ENCODE measurements at regions not wholly inside any gene's neighbourhood (a gene's known extent, or its start where the extent isn't known, plus 50 kb on each side); places are given as distances from the start of the nearest gene placed in this dataset.
"Not testable (repeated sequence)": the region's sequence is repeated elsewhere in the genome, so short reads cannot be mapped to it uniquely, and the experiment has no call there.

DNA sequence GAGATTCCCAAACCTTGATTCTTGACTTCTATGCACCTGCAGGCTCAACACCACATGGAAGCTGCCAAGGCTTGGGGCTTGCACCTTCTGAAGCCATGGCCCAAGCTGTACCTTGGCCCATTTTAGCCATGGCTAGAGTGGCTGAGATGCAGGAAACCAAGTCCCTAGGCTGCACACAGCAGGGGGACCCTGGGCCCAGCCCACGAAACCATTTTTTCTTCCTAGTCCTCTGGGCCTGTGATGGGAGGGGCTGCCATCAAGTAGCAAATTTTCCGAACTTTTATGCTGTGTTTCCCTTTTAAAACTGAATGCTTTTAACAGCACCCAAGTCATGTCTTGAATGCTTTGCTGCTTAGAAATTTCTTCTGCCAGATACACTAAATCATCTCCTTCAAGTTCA, 253.9 kb upstream of the RPS23 start:
- not testable (repeated sequence) for DNase-seq

DNA sequence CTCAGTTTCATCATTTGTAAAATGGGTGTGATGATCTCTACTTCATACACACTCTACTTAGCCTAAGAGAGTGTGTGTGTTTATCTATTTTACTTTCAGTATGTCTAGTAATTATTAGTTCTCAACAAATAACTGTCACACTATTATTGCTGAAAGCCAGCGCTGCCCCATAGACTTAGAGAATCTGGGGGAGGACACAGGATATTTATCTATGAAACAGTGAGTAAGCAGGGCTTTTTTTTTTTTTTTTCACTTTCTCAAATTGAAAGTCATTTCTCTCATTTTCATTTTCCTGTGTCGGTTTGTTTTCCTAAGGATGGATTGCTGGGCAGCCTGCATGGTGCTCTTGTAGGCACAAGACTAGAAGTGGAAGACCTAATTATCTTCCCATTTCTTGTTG, 248.4 kb upstream of the RPS23 start:
- no peak for DNase-seq

DNA sequence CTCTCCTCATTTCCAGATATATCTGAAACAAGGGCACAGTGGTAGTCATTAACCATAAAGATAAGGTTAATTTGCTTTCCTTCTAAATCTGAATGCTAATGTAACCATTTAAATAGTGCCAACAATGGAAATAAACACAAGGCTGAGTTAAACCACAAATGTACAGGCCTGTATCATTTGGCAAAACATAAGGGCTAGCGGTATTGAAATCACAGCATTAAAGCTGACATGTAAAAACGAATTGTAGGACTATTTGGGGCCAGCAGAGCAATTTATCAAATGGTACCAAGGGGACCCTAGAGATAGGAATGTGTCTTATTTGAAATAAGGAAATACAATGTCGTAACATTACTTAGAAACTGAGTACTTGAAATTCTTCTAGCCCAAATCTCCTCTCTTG, 247.5 kb upstream of the RPS23 start:
- no peak for DNase-seq

GRCh38 chr5:82523633-82524032, 245.5 kb upstream of the RPS23 start:
- DNase-seq, result no peak

DNA sequence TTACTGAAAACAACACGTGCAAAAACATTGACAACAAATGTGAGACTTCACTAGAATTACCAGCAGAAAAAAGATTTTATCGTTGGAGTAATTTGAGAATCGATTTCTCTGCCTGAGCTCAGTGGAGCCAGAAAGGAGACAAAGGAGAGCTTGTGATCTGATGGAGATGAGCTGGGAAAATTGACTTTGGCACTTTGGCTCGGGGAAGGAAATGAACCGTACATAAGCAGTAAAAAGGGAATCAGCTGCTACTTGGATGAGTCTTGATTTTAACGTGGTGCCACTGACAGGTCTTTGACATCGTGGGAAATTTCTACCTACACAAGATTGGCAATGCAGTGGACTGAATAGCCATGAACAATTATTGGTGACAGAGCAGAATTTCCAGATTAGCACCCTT, 244.7 kb upstream of the RPS23 start:
- peak; percentile 20 for DNase-seq

DNA sequence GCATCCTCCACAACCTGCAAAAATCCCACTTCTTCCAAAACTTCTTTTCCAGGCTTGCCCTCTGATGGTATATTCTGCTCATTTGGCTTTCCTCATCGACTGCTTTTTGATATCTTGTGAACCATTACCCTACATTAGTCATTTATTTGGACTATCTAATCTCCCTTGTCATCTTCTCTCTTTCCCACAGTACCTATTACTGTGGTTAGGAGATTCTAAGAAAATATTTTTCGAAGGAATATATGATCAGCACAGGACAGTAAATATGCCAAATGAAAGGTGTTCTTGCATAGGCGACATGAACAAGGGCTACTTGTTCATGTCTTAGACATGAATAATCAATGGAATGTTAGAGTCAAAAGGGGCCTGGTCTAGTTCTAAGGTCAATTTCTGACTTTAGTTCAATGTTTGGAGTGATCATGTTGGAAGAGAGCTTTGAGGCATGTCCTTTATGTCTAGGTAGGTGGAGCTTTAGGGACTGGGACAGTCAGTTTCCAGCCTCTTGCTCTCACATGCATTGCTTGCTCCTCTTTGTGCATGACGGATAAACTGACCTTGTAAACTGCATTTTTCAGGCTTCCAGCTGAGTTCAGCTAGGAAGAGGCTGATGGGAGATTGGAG, 243.4 kb upstream of the RPS23 start:
- DNase-seq, result no peak

DNA sequence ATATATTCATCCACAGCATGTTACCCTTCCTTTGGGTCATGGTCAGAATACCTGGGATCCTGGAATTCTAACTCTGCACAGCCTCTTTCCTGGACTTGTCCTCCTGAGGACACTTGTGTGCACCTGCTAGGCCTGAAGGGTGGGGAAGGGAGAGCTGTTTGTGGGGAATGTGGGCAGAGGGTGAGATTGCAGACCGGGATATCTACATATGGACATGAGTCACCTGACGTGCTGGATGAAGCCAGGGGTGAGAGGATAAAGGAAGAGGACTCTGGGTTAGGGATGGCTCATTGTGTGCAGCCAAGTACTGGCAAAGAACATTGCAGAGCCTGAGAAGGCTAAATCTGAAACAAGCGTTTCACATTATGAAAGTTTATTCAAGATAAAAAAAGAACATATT, 241.4 kb upstream of the RPS23 start:
- no peak for DNase-seq

- DNase-seq, result no peak
Measured at GRCh38 chr5:82517544-82518075, 239.5 kb upstream of the RPS23 start.

- no peak for DNase-seq
Measured at GRCh38 chr5:82513738-82514137, 235.6 kb upstream of the RPS23 start.

DNA sequence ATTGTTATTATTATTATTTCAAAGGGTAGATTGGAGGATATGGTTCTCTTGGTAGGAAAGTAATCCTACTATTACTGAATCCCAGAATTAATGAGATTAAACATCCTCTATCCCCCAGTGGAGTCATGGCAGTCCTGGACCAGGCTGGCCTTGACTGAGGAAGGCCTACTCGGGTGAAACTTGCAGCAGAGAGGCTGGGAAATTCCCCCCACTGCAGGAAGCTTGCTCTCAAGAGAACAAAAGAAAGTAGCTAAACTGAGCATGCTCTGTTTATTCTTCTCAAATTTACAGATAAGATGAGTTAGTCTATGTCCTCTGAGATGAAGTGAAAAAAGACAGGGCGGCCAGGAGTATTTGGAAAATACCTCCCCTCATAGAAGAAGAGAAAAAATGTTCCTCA, 233.9 kb upstream of the RPS23 start:
- DNase-seq, result no peak

DNA sequence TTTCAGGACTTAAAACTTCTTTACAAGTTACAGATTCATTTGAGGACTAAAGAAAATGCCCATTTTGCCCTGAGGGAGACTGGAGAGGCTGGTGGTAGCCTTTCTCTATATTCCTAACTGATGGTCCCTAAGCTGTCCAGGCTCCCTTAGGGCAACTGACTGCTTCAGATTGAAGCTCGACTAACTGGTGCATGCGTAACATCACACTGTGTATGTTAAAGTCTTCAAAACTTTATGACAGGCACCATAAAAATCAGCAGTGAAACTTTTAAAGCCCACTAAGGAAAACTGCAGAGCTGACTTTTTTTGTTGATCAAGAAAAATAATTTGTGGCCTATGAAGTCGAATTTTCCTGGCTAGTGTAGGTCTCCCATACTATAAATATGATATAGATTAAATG, 233.0 kb upstream of the RPS23 start:
- DNase-seq, result no peak

GRCh38 chr5:82509762-82510161, 231.6 kb upstream of the RPS23 start:
- DNase-seq, result no peak

DNA sequence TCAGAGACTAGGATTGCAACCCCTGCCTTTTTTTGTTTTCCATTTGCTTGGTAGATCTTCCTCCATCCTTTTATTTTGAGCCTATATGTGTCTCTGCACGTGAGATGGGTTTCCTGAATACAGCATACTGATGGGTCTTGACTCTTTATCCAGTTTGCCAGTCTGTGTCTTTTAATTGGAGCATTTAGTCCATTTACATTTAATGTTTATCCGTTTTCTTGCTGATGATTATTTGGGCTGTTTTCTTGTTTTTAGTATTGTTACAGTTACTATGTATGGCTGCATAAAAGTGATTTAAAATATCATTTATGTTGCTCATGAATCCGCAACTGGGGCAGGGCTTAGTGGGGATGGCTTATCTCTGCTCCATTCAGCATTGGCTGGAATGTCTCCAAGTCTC, 228.2 kb upstream of the RPS23 start:
- DNase-seq, result not testable (repeated sequence)

GRCh38 chr5:82499725-82500244, 221.6 kb upstream of the RPS23 start:
- no peak for DNase-seq

- DNase-seq, result no peak
Measured at GRCh38 chr5:82497242-82497641, 219.1 kb upstream of the RPS23 start.

DNA sequence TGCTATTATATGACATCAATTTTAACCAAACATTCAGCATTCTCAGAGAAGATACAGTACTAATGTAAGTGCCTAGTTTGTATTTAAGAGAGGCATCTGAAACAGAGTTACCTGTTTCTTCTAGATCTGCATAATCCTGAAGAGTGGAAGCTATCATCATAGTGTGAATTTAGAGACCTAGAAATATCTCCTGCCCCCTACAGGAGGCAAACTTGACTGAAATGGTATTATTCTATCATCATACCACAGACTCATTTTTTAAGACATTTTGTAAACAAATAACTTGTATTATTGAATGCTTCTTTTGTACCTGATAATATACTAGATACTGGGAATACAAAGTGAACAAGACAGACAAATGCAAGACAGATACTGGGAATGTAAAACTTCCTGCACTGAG, 216.8 kb upstream of the RPS23 start:
- DNase-seq, result no peak

- no peak for DNase-seq
Measured at GRCh38 chr5:82493221-82493620, 215.1 kb upstream of the RPS23 start.

GRCh38 chr5:82491397-82491796, 213.2 kb upstream of the RPS23 start:
- DNase-seq, result no peak

- DNase-seq, result no peak
Measured at GRCh38 chr5:82489683-82490082, 211.5 kb upstream of the RPS23 start.

- no peak for DNase-seq
Measured at GRCh38 chr5:82487131-82487530, 209.0 kb upstream of the RPS23 start.

DNA sequence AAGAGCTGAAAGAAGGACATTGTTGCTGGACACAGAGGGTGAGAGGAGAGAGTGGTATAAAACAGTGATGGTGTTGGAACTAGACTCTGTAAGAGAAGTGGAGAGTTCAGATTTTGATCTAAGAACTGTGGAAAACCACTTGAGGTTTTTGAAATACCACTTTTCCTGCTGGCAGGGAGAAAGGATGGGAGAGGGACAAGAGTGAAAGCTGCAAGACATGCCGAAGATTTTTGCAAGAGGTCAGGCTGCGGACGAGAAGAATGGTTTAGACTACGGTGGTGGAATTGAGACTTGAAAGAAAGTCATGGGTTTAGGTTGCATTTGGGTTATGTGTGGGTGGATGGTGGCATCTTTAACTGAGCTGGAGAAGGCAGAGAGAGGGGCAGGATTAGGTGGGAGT, 202.2 kb upstream of the RPS23 start:
- DNase-seq, result no peak

DNA sequence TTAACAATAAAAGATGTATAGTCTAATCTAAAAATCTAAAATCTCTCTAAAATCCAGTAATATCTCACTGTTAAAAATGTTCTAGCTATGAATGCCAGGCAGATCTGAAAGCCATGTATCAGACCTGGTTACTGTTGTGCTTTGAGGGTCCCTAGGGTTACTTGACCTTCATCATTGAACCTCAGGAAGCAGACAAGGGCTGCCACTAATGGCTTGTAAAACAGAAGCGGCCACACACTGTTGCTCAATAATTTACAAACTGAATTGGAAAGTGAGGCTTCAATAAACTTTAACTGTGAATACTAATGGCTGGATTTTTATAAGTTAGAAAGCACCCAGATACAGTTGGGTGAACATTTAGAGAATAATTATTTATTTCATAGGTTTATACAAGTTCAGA, 198.0 kb upstream of the RPS23 start:
- DNase-seq, result no peak

DNA sequence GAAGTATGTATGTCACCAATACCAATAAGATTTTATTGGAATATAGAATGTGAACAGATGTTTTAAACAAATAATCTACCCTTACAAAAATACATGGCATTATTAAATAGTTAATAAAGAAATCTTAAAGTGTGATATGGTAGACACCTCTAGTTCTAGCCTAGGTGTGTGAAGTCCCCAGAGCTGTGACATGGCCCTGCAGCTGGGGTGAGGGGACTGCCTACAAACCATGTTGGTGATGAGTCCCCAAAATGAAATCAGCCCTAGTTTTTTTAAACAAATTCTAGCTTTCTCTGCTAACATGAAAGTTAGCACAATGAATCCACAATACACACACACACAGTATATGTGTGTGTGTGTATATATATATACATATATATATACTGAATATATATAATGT, 195.1 kb upstream of the RPS23 start:
- no peak for DNase-seq

DNA sequence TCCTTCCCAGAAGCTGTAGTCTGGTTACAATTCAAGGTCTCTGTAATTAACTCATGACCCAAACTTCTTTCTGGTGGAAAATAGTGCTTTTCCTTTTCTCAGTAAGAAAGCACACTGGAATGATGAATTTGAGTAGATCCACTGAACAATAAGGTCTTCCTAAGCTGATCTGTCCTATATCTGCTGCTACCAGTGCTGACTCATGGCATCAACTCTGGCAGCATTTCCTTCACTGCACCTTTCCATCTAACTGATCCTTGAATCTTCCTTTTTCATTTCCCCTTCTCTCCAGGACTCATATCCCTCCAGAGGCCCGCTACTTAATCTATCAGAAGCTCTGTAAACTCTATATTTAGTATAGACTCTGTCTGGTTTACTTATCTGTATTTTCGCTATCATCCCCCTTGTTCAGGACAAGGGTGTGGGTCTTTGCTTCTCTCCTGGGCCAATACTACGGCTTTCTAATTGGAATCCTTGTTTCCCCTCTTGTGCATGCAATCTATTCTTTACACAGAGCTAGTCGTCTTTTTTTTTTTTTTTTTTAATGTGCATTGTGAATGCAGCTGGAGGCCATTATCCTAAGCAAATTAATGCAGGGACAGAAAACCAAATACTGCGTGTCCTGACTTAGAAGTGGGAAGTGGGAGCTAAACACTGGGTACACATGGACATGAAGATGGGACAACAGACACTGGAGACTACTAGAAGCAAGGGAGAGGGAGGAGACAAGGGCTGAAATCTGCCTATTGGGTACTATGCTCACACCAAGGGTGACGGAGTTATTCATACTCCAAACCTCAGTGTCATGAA, 192.2 kb upstream of the RPS23 start:
- DNase-seq, result no peak
